ENCODE measurements at regions not wholly inside any gene's neighbourhood (a gene's known extent, or its start where the extent isn't known, plus 50 kb on each side); places are given as distances from the start of the nearest gene placed in this dataset.

GRCh38 chr10:106515206-106515790 is 649.2 kb downstream of the SORCS1 start:
- CTCF ChIA-PET, result no interaction called here
- H3K27me3 Mint-ChIP-seq, result no peaks in the 10 kb centered on the region
- no peak overlapping the region for H3K4me2 ChIP-seq (replicated peaks; ENCODE audit: low read depth, low read length, poor library complexity, severe bottlenecking)

GRCh38 chr10:106513352-106513771 is 651.1 kb downstream of the SORCS1 start:
- H4K20me1 ChIP-seq (ENCODE audit: control insufficient read depth, insufficient read depth, low read length, poor library complexity, severe bottlenecking), result no peaks in the 10 kb centered on the region
- no peaks in the 10 kb centered on the region for H3K27me3 Mint-ChIP-seq

More at GRCh38 chr10:106515206-106515790, 649.2 kb downstream of the SORCS1 start:
- POLR2A ChIA-PET, result no interaction called here
- ATAC-seq (ENCODE audit: low read depth) (no peak), DNase-seq (no peak)
- no peaks in the 10 kb centered on the region for H3K9me3 Mint-ChIP-seq (ENCODE audit: insufficient read depth)
- H3K4me3 Mint-ChIP-seq, result no peak overlapping the region
- Histone ChIP-seq H2AFZ (ENCODE audit: insufficient read depth, low read depth, low read length, poor library complexity, severe bottlenecking) (no peak overlapping the region), H4K20me1 (ENCODE audit: control insufficient read depth, insufficient read depth, low read length, poor library complexity, severe bottlenecking) (no peaks in the 10 kb centered on the region), H3K4me1 (ENCODE audit: control insufficient read depth in 2 of 2, insufficient read depth in 2 of 2, low read length in 2 of 2) (no peaks in the 10 kb centered on the region), H3K36me3 (replicated peaks in 1 of 2; ENCODE audit: control extremely low read depth in 1 of 2, control insufficient read depth in 1 of 2, extremely low read depth in 1 of 2, insufficient read depth in 2 of 2, low read length in 1 of 2) (no peaks in the 10 kb centered on the region), H3K9ac (ENCODE audit: low read length) (no peak overlapping the region), H3K27ac (ENCODE audit: low read length in 2 of 2) (no peak overlapping the region), H3K27me3 (replicated peaks in 1 of 4; ENCODE audit: control extremely low read depth in 1 of 4, control insufficient read depth in 3 of 4, insufficient read depth in 4 of 4, low read length in 3 of 4) (no peaks in the 10 kb centered on the region), H3K79me2 (ENCODE audit: control insufficient read depth, insufficient read depth, low read length) (no peaks in the 10 kb centered on the region), H3K9me3 (ENCODE audit: control extremely low read depth in 1 of 3, control insufficient read depth in 2 of 3, insufficient read depth in 1 of 3, low read length in 2 of 3) (no peaks in the 10 kb centered on the region), H3K4me3 (ENCODE audit: control extremely low read depth in 1 of 5, extremely low read depth in 1 of 5, insufficient read depth in 1 of 5, low read depth in 2 of 5, low read length in 4 of 5) (no peak overlapping the region)
- no peaks in the 10 kb centered on the region for H3K4me1 Mint-ChIP-seq
- WGBS (ENCODE audit: insufficient coverage), result 61% methylated on average over 4 of the region's 6 CpGs
- H3K27ac Mint-ChIP-seq, result no peak overlapping the region
- intact Hi-C loops (cut with micrococcal nuclease), result no loop called here
- no peak for TF ChIP-seq EZH2 (IDR thresholded peaks at IDR 0.05; ENCODE audit: borderline replicate concordance, insufficient read depth, low read depth, low read length, poor library complexity, severe bottlenecking)
- TF ChIP-seq CTCF (IDR thresholded peaks at IDR 0.05), result no peak

More at GRCh38 chr10:106513352-106513771, 651.1 kb downstream of the SORCS1 start:
- intact Hi-C loops (cut with micrococcal nuclease), result no loop called here
- Mint-ChIP-seq H3K9me3 (ENCODE audit: insufficient read depth) (no peaks in the 10 kb centered on the region), H3K4me1 (no peaks in the 10 kb centered on the region), H3K27ac (no peak overlapping the region), H3K4me3 (no peak overlapping the region)
- WGBS (ENCODE audit: insufficient coverage), result no CpG with 5 or more reads among the region's 4 CpGs
- Histone ChIP-seq H3K4me1 (ENCODE audit: control insufficient read depth in 2 of 2, insufficient read depth in 2 of 2, low read length in 2 of 2) (no peaks in the 10 kb centered on the region), H3K9ac (ENCODE audit: low read length) (no peak overlapping the region), H3K79me2 (ENCODE audit: control insufficient read depth, insufficient read depth, low read length) (no peaks in the 10 kb centered on the region), H3K4me3 (ENCODE audit: control extremely low read depth in 1 of 5, extremely low read depth in 1 of 5, insufficient read depth in 1 of 5, low read depth in 2 of 5, low read length in 4 of 5) (no peak overlapping the region), H3K27ac (ENCODE audit: low read length in 2 of 2) (no peak overlapping the region), H3K4me2 (replicated peaks; ENCODE audit: low read depth, low read length, poor library complexity, severe bottlenecking) (no peak overlapping the region), H3K36me3 (replicated peaks in 1 of 2; ENCODE audit: control extremely low read depth in 1 of 2, control insufficient read depth in 1 of 2, extremely low read depth in 1 of 2, insufficient read depth in 2 of 2, low read length in 1 of 2) (no peaks in the 10 kb centered on the region), H2AFZ (ENCODE audit: insufficient read depth, low read depth, low read length, poor library complexity, severe bottlenecking) (no peak overlapping the region), H3K9me3 (ENCODE audit: control extremely low read depth in 1 of 3, control insufficient read depth in 2 of 3, insufficient read depth in 1 of 3, low read length in 2 of 3) (no peaks in the 10 kb centered on the region), H3K27me3 (replicated peaks in 1 of 4; ENCODE audit: control extremely low read depth in 1 of 4, control insufficient read depth in 3 of 4, insufficient read depth in 4 of 4, low read length in 3 of 4) (no peaks in the 10 kb centered on the region)
- ATAC-seq (ENCODE audit: low read depth), result no peak
- no peak for DNase-seq
- CTCF ChIA-PET, result no interaction called here
- POLR2A ChIA-PET, result no interaction called here
- TF ChIP-seq EZH2 (IDR thresholded peaks at IDR 0.05; ENCODE audit: borderline replicate concordance, insufficient read depth, low read depth, low read length, poor library complexity, severe bottlenecking) (no peak), CTCF (IDR thresholded peaks at IDR 0.05) (no peak)

Measured in B cell (primary cell).